GM12892 (cell line): ENCODE measurements at regions not wholly inside any gene's neighbourhood (a gene's known extent, or its start where the extent isn't known, plus 50 kb on each side); places are given as distances from the start of the nearest gene placed in this dataset.

ENCODE experiments used
- POLR2A ChIP-seq: IDR thresholded peaks from 2 replicates; pipeline ENCODE4 v1.6.1; 2011; ENCODE audit warnings: low read depth, low read length, control low read depth
- POLR2AphosphoS5 ChIP-seq: IDR thresholded peaks from 2 replicates; pipeline ENCODE4 v1.6.1; 2011; ENCODE audit warnings: low read depth, low read length, control low read depth
- TAF1 ChIP-seq: IDR thresholded peaks from 2 replicates; pipeline ENCODE4 v1.6.1; 2011; ENCODE audit warnings: low read depth, mild to moderate bottlenecking, control low read depth, low read length, borderline replicate concordance

GRCh38 chr3:117507958-117508357 lies 798.4 kb downstream of the TUSC7 start:
- no peak for TF ChIP-seq POLR2A
- no peak for TF ChIP-seq POLR2AphosphoS5
- TF ChIP-seq TAF1, result no peak
